ENCODE measurements at regions not wholly inside any gene's neighbourhood (a gene's known extent, or its start where the extent isn't known, plus 50 kb on each side); places are given as distances from the start of the nearest gene placed in this dataset.
A peak's percentile ranks its signal among the peaks of the same experiment; 100 is the strongest.

DNA sequence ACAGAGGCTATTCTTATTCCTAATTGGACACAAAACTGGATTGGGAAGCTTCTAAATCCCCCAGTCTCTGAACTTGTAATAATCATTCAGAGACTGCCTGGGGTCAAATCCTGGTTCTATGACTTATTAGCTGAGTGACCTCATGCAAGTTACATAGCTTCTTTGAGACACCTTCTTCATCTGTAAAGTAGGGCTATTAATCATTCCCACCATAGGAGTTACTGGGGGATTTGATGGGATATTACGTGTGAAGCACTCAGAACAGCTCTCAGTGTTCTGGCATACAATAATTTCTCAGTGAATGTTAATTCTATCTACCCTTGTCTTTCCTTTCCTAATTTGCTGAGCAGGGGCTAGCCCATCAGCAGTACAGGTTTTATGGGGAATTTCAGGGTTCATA lies 256.7 kb upstream of the TNP1 start (continued):
- TF ChIP-seq MNT (IDR thresholded peaks at IDR 0.05) (no peak), ZSCAN20 (CRISPR knock-in tag; IDR thresholded peaks at IDR 0.05; ENCODE audit: borderline replicate concordance) (no peak)

DNA sequence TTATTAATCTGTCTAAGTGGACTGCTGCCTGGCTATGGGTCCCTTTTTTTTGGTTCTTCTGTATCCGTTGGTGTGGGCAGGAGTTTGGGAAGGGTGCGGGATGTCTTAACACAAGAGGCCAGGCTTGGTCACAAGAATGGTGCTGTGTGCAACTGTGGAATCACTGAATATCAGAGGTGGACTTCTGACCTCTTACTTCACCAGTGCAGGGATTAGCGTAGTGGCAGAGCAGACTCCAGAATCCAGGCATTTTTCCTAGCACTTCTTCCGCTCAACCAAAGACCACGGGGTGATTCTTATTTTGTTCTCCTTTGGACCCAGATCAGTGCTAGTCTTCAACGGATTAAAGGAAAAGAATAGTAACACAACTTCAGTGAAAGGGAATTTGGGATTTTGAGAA lies 254.3 kb upstream of the TNP1 start:
- Histone ChIP-seq H4K20me1 (ENCODE audit: insufficient read depth, low read length) (no peaks in the 10 kb centered on the region), H3K9me3 (ENCODE audit: low read length) (no peaks in the 10 kb centered on the region), H3K4me1 (ENCODE audit: insufficient read depth, low read length) (no peaks in the 10 kb centered on the region), H3K4me3 (replicated peaks in 1 of 3; ENCODE audit: insufficient read depth in 1 of 3, low read depth in 2 of 3, low read length in 3 of 3) (no peak overlapping the region), H3K9ac (ENCODE audit: insufficient read depth, low read depth, low read length) (no peak overlapping the region), H3K4me2 (ENCODE audit: low read depth, low read length) (no peak overlapping the region), H3K79me2 (ENCODE audit: insufficient read depth, low read length) (no peaks in the 10 kb centered on the region), H2AFZ (ENCODE audit: low read length) (no peak overlapping the region), H3K36me3 (replicated peaks in 1 of 2; ENCODE audit: control insufficient read depth in 1 of 2, insufficient read depth in 2 of 2, low read length in 2 of 2) (no peaks in the 10 kb centered on the region), H3K27ac (ENCODE audit: extremely low read length, insufficient read depth, low read length) (no peak overlapping the region), H3K27me3 (ENCODE audit: control insufficient read depth in 1 of 2, insufficient read depth in 2 of 2, low read length in 2 of 2) (0 out of 5 replicates have a peak, but pooled peaks cover 0 to 7% of the 10 kb centered on the region in 2 experiments)
- CTCF ChIA-PET (ENCODE audit: low intra/inter-chr PET ratio, low total read pairs), result no interaction called here
- ATAC-seq (peak; percentile 92), FAIRE-seq (no peak), DNase-seq (ENCODE audit: low spot score) (peak; percentile 31)
- intact Hi-C loops (cut with micrococcal nuclease; ENCODE audit: unreplicated experiment), result no loop called here
- in situ Hi-C loops (cut with HindIII; ENCODE audit: extremely low pct_ligation_motif_present, low pct_unique_long_range_greater_than_20kb), result no loop called here
- POLR2A ChIA-PET, result no interaction called here
- 3% methylated on average over 6 of the region's 6 CpGs for WGBS (ENCODE audit: low lambda C conversion rate)
- no TSS peak for BruUV-seq (replicated peaks)
- TF ChIP-seq ZNF550 (CRISPR knock-in tag; IDR thresholded peaks at IDR 0.05; ENCODE audit: borderline replicate concordance) (no peak), HNF4A (CRISPR knock-in tag; IDR thresholded peaks at IDR 0.05) (peak; percentile 77), ZNF317 (CRISPR knock-in tag; IDR thresholded peaks at IDR 0.05) (no peak), ZNF614 (CRISPR knock-in tag; IDR thresholded peaks at IDR 0.05; ENCODE audit: borderline replicate concordance) (no peak), MBNL3 (CRISPR knock-in tag; conservative IDR thresholded peaks at IDR 0.05) (no peak), HOXA5 (CRISPR knock-in tag; IDR thresholded peaks at IDR 0.05) (no peak), SNAPC5 (CRISPR knock-in tag; IDR thresholded peaks at IDR 0.05; ENCODE audit: borderline replicate concordance) (no peak), HIC2 (CRISPR knock-in tag; IDR thresholded peaks at IDR 0.05; ENCODE audit: low read depth) (no peak), CEBPG (CRISPR knock-in tag; IDR thresholded peaks at IDR 0.05) (peak; percentile 52), EED (CRISPR knock-in tag; IDR thresholded peaks at IDR 0.05) (no peak), CBX2 (IDR thresholded peaks at IDR 0.05; ENCODE audit: low read depth, low read length) (no peak), CBX2 (CRISPR knock-in tag; IDR thresholded peaks at IDR 0.05; ENCODE audit: low read depth) (no peak), KDM3A (CRISPR knock-in tag; IDR thresholded peaks at IDR 0.05; ENCODE audit: low read depth) (no peak), SATB2 (CRISPR knock-in tag; IDR thresholded peaks at IDR 0.05) (no peak), JARID2 (CRISPR knock-in tag; IDR thresholded peaks at IDR 0.05; ENCODE audit: insufficient replicate concordance) (no peak), ZNF263 (CRISPR knock-in tag; IDR thresholded peaks at IDR 0.05) (no peak), ZNF138 (CRISPR knock-in tag; IDR thresholded peaks at IDR 0.05; ENCODE audit: low read depth) (no peak)
- TF ChIP-seq, protein P1, sequence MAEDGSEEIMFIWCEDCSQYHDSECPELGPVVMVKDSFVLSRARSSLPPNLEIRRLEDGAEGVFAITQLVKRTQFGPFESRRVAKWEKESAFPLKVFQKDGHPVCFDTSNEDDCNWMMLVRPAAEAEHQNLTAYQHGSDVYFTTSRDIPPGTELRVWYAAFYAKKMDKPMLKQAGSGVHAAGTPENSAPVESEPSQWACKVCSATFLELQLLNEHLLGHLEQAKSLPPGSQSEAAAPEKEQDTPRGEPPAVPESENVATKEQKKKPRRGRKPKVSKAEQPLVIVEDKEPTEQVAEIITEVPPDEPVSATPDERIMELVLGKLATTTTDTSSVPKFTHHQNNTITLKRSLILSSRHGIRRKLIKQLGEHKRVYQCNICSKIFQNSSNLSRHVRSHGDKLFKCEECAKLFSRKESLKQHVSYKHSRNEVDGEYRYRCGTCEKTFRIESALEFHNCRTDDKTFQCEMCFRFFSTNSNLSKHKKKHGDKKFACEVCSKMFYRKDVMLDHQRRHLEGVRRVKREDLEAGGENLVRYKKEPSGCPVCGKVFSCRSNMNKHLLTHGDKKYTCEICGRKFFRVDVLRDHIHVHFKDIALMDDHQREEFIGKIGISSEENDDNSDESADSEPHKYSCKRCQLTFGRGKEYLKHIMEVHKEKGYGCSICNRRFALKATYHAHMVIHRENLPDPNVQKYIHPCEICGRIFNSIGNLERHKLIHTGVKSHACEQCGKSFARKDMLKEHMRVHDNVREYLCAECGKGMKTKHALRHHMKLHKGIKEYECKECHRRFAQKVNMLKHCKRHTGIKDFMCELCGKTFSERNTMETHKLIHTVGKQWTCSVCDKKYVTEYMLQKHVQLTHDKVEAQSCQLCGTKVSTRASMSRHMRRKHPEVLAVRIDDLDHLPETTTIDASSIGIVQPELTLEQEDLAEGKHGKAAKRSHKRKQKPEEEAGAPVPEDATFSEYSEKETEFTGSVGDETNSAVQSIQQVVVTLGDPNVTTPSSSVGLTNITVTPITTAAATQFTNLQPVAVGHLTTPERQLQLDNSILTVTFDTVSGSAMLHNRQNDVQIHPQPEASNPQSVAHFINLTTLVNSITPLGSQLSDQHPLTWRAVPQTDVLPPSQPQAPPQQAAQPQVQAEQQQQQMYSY (CRISPR knock-in tag; IDR thresholded peaks at IDR 0.05), result peak; percentile 91
